ENCODE measurements at regions not wholly inside any gene's neighbourhood (a gene's known extent, or its start where the extent isn't known, plus 50 kb on each side); places are given as distances from the start of the nearest gene placed in this dataset.
A peak's percentile ranks its signal among the peaks of the same experiment; 100 is the strongest.
"Not testable (repeated sequence)": the region's sequence is repeated elsewhere in the genome, so short reads cannot be mapped to it uniquely, and the experiment has no call there.

DNA sequence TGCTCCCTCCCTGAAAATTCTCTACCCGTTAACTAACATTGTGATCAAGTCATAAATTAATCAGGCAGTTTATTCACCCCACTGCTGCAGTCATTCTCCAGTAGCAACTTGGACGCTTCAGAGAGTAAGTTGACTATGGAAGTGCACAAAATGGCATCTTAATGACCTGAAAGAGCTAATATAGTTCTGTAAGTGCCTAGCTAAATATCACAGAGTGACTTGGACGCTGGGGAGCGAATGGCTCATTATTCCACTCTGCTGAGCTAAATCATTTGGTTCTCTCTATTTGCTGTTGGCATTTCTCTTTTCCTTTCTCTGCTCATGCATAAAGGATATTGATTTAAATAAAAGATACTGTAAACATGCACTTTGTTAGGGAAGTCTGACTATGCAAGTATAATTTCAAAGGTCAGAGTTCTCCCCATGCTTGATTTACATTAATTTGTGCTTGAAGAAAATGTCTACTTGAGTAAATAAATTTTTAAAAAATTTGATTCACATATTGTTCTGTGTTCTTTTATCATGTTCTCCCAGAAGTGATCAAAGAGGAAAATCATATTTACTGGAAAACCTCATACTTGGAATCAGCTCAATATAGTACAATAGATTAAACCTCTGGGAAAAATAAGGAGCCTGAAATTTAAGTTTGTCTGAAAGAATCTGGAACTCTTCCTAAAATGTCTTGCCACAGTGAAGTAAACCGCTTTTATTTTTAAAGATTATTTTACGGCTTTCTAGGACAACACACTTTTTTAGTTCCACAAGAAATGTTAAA, 169.5 kb upstream of the HAPLN1 start:
- DNase-seq = no peak

GRCh38 chr5:83877911-83878706, 157.5 kb upstream of the HAPLN1 start:
- no peak for DNase-seq

DNA sequence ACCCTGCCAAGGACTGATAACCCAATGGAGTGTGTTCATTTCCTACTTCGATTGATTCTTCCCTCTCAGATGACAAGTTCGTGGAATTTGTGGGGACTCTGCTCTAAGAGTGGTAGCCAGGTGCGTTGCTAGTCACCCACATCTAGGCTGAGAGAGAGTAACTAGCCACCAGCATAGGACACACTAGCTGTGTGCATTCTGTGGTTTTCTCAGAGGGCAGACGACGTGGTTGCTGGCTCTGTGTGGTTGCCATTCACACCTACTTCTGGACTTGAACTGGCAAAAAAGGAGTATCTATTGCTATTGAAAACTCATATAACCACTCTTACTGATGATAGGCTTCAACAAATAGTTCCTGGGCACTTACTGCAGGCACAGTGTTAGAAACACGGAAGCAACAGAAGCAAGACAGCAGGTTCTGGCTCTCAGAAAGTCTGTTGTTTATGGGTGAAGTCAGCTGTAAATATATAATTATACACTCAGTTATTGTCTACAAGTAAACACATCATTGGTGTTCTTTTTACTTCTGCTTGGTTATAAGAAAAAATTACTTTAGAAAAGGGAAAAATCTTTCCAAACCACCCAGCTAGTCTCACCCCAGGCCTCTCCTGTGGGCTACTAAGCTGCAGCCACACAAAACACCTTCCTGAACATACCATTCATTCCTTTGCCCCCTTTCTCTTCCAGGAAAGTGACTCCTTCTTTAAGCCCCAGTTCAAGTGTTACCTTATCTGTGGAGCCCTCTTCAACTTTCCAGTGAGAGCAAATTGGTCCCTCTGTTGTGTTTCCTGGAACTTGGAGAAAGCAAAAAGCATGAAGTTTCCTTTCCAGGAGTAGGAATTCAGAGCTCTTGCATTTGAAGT, 151.1 kb upstream of the HAPLN1 start:
- no peak for DNase-seq

DNA sequence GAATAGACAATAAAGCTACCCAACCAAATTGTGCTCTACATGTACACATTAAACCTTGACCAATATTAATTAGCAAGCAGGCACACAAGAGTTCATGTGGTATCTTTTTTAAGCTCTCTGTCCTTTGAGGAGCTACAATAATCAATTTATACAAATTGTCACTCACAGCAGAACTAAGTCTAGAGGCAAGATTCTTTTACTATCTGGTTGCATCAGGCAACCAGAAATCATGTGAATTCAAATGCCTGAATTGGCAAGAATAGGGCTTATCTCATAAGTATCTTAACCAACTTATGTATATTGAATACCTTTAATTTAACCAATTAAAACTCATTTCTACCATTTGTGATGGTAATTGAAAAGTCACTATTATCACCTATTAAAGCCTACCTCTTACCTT, 145.5 kb upstream of the HAPLN1 start:
- DNase-seq = no peak

- no peak for DNase-seq
Measured at GRCh38 chr5:83865579-83865978, 144.9 kb upstream of the HAPLN1 start.

GRCh38 chr5:83864652-83865051, 144.0 kb upstream of the HAPLN1 start:
- no peak for DNase-seq

DNA sequence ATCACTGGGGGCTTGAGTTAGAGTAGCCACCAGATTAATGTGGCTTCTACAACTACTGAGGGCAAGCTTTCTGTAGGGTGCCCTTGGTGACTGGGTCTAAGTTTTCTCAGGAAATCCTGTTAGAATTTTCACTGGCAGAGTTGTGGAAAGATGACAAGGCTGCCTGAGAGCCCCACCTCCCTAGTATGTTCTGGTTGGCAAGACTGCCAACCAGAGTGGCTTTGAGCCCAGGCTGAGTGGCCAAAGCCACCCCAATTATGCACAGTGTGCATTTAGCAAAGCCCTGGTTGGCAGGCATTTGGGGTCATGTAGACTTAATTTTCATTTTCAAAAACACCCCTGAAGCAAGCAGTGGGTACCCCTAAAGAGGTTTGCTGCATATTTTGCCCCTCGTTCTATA, 136.7 kb upstream of the HAPLN1 start:
- DNase-seq = no peak

DNA sequence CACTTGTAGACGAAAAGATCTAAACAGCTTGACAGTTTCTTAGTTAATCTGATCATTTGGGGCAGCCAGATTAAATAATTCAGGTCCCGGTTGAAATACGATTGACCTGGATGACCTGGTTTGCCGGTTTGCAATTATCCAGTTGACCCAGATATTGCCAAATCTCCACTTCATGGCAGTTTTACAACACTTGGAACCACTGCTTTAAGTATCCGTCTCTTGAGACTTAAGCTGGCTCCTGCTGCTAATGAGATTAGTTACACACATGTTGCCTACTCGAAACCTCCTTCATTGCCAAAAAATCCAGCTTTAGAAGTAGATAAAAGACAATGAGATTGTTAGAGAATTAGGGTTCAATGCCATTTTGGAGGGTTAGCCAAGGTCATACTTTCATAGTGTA, 136.2 kb upstream of the HAPLN1 start:
- no peak for DNase-seq

GRCh38 chr5:83850412-83850811, 129.8 kb upstream of the HAPLN1 start:
- DNase-seq = not testable (repeated sequence)

- DNase-seq = no peak
Measured at GRCh38 chr5:83848941-83849340, 128.3 kb upstream of the HAPLN1 start.

DNA sequence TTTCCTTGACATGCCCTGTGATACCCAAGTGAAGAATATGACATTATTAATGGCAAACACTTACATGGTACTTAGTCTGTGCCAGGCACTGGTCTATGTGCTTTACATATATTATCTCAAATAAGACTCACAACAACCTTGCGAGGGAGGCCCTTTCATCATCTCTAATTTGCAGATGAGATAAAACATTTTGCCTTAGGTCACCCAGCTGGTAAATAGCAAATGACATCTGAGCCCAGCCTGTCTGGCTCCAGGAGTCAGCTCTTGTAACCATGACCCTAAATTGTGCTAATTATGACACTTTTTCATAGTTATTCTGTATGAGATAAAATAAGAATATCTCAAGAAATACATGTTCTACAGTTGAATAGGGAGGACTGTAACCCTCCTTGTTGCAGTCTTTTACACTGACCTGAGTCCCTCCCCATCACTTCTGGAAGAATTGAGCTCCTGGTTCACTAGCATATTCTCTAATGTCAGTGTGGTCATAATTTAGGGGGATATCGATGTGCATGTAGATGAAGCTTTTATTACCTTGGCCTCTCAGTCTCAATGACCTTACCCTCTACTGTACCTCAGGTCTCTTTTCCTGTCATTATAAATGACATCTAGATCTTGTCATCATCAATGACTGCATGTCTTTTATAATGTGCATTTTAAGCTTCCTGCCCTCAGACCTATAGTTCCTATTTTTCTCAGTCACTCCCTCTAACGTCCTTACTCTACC, 126.1 kb upstream of the HAPLN1 start:
- DNase-seq = no peak

GRCh38 chr5:83844449-83845068, 123.9 kb upstream of the HAPLN1 start:
- DNase-seq = peak; percentile 4

GRCh38 chr5:83839788-83840187, 119.1 kb upstream of the HAPLN1 start:
- no peak for DNase-seq

- no peak for DNase-seq
Measured at GRCh38 chr5:83839256-83839655, 118.6 kb upstream of the HAPLN1 start.

DNA sequence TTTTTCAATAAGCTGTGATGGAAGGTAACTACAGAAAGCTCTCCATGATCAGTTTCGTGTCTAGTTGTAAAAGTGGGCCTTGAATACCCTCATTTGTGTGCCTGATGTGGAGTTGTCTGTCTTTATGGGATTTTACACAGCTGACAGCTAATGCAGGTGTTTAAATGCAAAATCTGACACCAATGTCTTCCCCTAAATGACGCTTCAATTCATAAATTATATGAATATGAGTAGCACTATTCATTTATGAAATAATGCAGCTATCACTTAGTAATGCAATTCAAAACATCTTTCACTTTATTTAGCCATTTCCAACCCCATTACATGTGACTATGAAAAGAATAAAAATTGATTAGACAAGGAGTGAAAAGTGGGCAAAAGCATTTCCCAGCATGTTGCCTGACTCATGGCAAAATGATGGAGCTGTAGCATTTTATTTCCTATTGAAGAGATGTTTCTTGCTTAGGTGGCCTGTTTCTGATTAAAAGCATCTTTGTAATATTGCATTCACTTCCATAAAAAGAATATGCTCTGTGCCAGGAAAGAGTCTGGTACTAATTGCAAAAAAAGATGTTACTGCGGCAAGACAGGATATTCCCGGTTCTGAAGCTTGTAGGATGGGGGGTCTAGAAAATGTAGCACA, 116.7 kb upstream of the HAPLN1 start:
- DNase-seq = no peak

DNA sequence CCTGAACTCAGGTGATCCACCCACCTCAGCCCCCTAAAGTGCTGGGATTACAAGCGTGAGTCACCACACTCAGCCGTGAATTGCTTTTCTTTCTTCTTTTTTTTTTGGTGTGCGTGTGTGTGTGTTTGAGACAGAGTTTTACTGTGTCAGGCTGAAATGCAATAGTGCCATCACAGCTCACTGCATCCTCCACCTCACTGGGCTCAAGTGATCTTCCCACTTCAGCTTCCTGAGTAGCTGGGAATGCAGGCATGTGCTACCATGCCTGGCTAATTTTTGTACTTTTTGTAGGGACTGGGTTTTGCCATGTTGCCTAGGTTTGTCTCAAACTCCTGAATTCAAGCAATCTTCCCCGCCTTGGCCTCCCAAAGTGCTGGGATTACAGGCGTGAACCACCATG, 113.7 kb upstream of the HAPLN1 start:
- no peak for DNase-seq

- DNase-seq = no peak
Measured at GRCh38 chr5:83831834-83832233, 111.2 kb upstream of the HAPLN1 start.

GRCh38 chr5:83827111-83827557, 106.5 kb upstream of the HAPLN1 start:
- DNase-seq = no peak

DNA sequence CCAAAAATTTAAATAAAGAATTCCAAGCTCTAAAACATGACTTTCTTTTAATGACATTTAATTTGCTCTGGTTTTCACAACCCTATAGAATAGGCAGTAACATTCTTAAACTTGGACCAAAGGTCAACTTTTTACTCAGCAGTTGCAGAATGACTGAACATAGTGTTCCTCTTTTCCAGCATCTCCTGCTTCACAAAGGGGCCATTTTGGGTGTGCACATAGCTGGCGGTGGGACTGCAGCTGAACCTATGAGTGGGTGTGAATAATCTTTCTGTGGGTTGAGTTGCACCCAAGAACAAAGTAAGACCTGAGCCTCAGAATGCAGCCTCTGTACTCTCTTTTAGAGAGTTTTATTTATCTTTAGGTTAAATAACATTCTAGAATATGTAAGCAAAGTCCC, 96.9 kb upstream of the HAPLN1 start:
- no peak for DNase-seq

- DNase-seq = no peak
Measured at GRCh38 chr5:83815661-83816060, 95.0 kb upstream of the HAPLN1 start.

- no peak for DNase-seq
Measured at GRCh38 chr5:83810511-83810910, 89.9 kb upstream of the HAPLN1 start.

GRCh38 chr5:83802686-83803085, 82.0 kb upstream of the HAPLN1 start:
- DNase-seq = no peak

All from CD4-positive, alpha-beta T cell treated with Interleukin-21 for 1 hour (primary cell).